ENCODE measurements at regions not wholly inside any gene's neighbourhood (a gene's known extent, or its start where the extent isn't known, plus 50 kb on each side); places are given as distances from the start of the nearest gene placed in this dataset.

GRCh38 chr6:145497006-145497405 lies 238.3 kb downstream of the EPM2A start:
- no peak for DNase-seq (ENCODE audit: low read depth, low spot score)
- CTCF ChIA-PET: no interaction called here
- H3K27me3 ChIP-seq (ENCODE audit: control insufficient read depth, insufficient read depth, low read length): no peaks in the 10 kb centered on the region

GRCh38 chr6:145498425-145498824 lies 236.9 kb downstream of the EPM2A start:
- POLR2A ChIA-PET: no interaction called here
- Histone ChIP-seq H3K27ac (ENCODE audit: low read depth, low read length) (no peak overlapping the region), H3K9me3 (ENCODE audit: control insufficient read depth, insufficient read depth, low read length) (no peaks in the 10 kb centered on the region), H3K4me3 (ENCODE audit: low read depth, low read length) (no peak overlapping the region), H3K27me3 (ENCODE audit: control insufficient read depth, insufficient read depth, low read length) (no peaks in the 10 kb centered on the region)
- DNase-seq (ENCODE audit: low read depth, low spot score): no peak
- CTCF ChIA-PET: no interaction called here
- TF ChIP-seq CTCF (IDR thresholded peaks at IDR 0.05; ENCODE audit: low read depth, low read length): no peak

More at GRCh38 chr6:145497006-145497405, 238.3 kb downstream of the EPM2A start:
- Histone ChIP-seq H3K9me3 (ENCODE audit: control insufficient read depth, insufficient read depth, low read length) (no peaks in the 10 kb centered on the region), H3K27ac (ENCODE audit: low read depth, low read length) (no peak overlapping the region), H3K4me3 (ENCODE audit: low read depth, low read length) (no peak overlapping the region)
- POLR2A ChIA-PET: no interaction called here
- no peak for TF ChIP-seq CTCF (IDR thresholded peaks at IDR 0.05; ENCODE audit: low read depth, low read length)

DNA sequence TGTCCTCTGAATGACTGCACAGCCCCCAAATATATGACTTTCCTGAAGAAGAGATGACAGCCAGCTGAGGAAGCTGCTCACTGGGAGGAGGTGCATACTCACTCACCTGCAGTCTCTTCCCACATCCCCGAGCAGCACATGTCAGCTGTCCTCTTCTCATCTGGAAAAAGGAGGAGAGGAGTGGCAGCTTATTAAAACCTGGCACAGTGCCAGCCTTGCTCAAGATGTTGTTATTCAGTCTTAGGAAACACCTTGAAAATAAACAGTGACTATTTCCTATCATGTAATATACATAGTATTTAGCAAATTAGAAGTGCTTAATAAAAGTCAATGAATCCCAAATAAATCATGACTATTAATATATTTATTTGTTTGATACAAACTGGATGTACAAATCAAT lies 232.9 kb downstream of the EPM2A start:
- Histone ChIP-seq H3K9me3 (ENCODE audit: control insufficient read depth, insufficient read depth, low read length) (no peaks in the 10 kb centered on the region), H3K4me3 (ENCODE audit: low read depth, low read length) (no peak overlapping the region), H3K27me3 (ENCODE audit: control insufficient read depth, insufficient read depth, low read length) (no peaks in the 10 kb centered on the region), H3K27ac (ENCODE audit: low read depth, low read length) (no peak overlapping the region)
- DNase-seq (ENCODE audit: low read depth, low spot score): no peak
- ChIA-PET POLR2A (no interaction called here), CTCF (no interaction called here)
- no peak for TF ChIP-seq CTCF (IDR thresholded peaks at IDR 0.05; ENCODE audit: low read depth, low read length)

GRCh38 chr6:145506136-145506535 lies 229.2 kb downstream of the EPM2A start:
- ChIA-PET CTCF (no interaction called here), POLR2A (no interaction called here)

DNA sequence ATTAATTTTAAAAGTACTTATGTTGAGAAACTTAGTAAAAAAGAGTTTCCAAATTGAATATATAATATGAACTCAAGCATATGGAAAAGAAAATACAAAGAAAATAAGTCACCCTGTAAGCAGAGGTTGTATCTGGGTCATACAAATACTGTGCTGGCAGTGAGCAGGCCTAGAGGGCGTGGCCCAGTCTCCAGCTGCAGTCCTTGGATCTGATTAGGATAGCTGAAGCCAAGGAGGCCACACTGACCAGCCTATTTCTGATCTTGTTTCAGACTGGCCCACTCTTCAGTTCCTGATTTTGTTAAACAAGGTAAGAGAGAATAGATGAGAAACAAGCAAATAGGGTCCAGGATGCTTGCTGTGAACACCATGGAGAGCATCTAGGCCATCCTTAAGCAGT lies 228.8 kb downstream of the EPM2A start:
- TF ChIP-seq CTCF (IDR thresholded peaks at IDR 0.05; ENCODE audit: low read depth, low read length): no peak
- Histone ChIP-seq H3K27me3 (ENCODE audit: control insufficient read depth, insufficient read depth, low read length) (no peaks in the 10 kb centered on the region), H3K9me3 (ENCODE audit: control insufficient read depth, insufficient read depth, low read length) (no peaks in the 10 kb centered on the region), H3K27ac (ENCODE audit: low read depth, low read length) (no peak overlapping the region), H3K4me3 (ENCODE audit: low read depth, low read length) (no peak overlapping the region)
- CTCF ChIA-PET: no interaction called here
- no peak for DNase-seq (ENCODE audit: low read depth, low spot score)
- POLR2A ChIA-PET: no interaction called here

More at GRCh38 chr6:145506136-145506535, 229.2 kb downstream of the EPM2A start:
- Histone ChIP-seq H3K9me3 (ENCODE audit: control insufficient read depth, insufficient read depth, low read length) (no peaks in the 10 kb centered on the region), H3K27me3 (ENCODE audit: control insufficient read depth, insufficient read depth, low read length) (no peaks in the 10 kb centered on the region), H3K27ac (ENCODE audit: low read depth, low read length) (no peak overlapping the region), H3K4me3 (ENCODE audit: low read depth, low read length) (no peak overlapping the region)
- TF ChIP-seq CTCF (IDR thresholded peaks at IDR 0.05; ENCODE audit: low read depth, low read length): no peak
- no peak for DNase-seq (ENCODE audit: low read depth, low spot score)

Measured in AG04450 (cell line).